ENCODE measurements at regions not wholly inside any gene's neighbourhood (a gene's known extent, or its start where the extent isn't known, plus 50 kb on each side); places are given as distances from the start of the nearest gene placed in this dataset.
A peak's percentile ranks its signal among the peaks of the same experiment; 100 is the strongest.

DNA sequence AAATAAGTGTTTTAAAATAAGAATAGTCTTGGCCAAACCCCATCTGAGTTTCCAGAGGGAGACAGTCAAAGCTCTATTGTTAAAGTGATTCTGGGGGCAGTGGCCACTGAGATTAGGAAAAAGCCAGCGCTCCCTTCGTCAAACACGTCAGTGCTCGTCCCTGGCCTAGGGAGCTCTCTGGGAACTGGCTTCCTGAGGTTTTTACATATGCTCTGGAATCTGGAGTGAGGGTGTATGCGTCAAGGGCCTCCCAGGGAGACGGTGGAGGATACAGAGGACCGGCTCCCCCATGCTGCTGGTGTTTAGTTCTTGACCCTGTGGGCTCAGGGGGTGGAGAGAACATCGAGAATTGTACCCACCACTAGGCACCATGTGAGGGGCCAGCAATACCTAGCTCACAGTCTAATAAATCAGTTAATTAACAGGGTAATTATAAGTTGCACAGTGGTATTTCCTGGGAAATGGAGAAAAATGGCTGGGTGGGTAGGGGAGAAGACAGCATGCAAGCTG is 87.0 kb downstream of the SLC25A47 start:
- TF ChIP-seq ZNF274 (IDR thresholded peaks at IDR 0.05; ENCODE audit: low read depth, low read length) (no peak), SUZ12 (IDR thresholded peaks at IDR 0.05; ENCODE audit: extremely low read depth, insufficient read depth, insufficient read length) (no peak), YY1 (IDR thresholded peaks at IDR 0.05; ENCODE audit: insufficient read depth, insufficient read length) (no peak)
- no peaks in the 10 kb centered on the region for H3K9me3 ChIP-seq (ENCODE audit: insufficient read depth, low read length)
- H3K4me3 ChIP-seq (ENCODE audit: insufficient read length, low read depth), result no peak overlapping the region
- H3K9ac ChIP-seq (ENCODE audit: insufficient read length, low read depth), result peak overlapping the region; percentile 21
- DNase-seq (ENCODE audit: low read depth, low spot score), result peak; percentile 56
- H3K4me1 ChIP-seq (ENCODE audit: insufficient read depth, insufficient read length), result peaks cover 7% of the 10 kb centered on the region
- no peaks in the 10 kb centered on the region for H3K27me3 ChIP-seq (ENCODE audit: insufficient read depth, insufficient read length)
- no peaks in the 10 kb centered on the region for H3K36me3 ChIP-seq (ENCODE audit: insufficient read depth, insufficient read length, low read length)

DNA sequence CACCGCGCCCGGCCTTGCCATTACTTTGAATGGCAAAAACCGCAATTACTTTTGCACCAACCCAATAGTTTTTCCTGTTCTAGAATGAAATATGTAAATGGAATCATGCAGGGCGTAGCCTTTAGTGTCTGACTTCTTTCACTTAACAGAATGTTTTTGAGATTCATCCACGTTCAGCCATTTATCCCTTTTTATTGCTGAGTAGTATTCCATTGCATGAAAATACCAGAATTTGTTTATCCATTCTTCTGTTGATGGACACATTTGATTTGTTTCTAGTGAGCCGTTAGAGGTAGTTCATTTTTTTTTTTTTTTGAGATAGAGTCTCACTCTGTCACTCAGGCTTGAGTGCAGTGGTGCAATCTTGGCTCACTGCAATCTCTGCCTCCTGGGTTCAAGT is 90.6 kb downstream of the SLC25A47 start:
- Histone ChIP-seq H3K4me1 (ENCODE audit: insufficient read depth, insufficient read length) (peaks cover 12% of the 10 kb centered on the region), H3K9me3 (ENCODE audit: insufficient read depth, low read length) (no peaks in the 10 kb centered on the region), H3K27me3 (ENCODE audit: insufficient read depth, insufficient read length) (no peaks in the 10 kb centered on the region), H3K9ac (ENCODE audit: insufficient read length, low read depth) (no peak overlapping the region), H3K36me3 (ENCODE audit: insufficient read depth, insufficient read length, low read length) (no peaks in the 10 kb centered on the region), H3K4me3 (ENCODE audit: insufficient read length, low read depth) (no peak overlapping the region)
- no peak for TF ChIP-seq SUZ12 (IDR thresholded peaks at IDR 0.05; ENCODE audit: extremely low read depth, insufficient read depth, insufficient read length)
- TF ChIP-seq ZNF274 (IDR thresholded peaks at IDR 0.05; ENCODE audit: low read depth, low read length), result no peak
- no peak for TF ChIP-seq YY1 (IDR thresholded peaks at IDR 0.05; ENCODE audit: insufficient read depth, insufficient read length)
- DNase-seq (ENCODE audit: low read depth, low spot score), result no peak

DNA sequence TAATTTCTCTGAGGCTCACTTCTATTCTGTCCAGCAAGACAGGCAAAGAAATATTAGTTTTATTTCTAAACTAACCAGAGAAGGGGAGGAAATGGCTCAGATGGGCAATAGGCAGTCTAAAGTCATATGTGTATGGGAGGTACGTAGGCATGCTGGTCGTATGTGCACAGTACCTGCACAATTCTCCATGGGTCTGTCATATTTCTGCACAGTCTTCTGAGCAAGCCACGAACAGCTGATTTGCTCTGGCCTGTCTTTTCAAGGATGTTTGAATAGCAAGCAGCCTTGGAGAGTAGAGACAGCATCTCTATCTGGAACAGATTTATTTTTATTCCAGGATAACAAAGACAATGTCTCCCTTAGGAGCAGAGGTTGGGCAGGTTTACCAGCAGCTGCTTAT is 92.1 kb downstream of the SLC25A47 start:
- Histone ChIP-seq H3K9me3 (ENCODE audit: insufficient read depth, low read length) (no peaks in the 10 kb centered on the region), H3K9ac (ENCODE audit: insufficient read length, low read depth) (no peak overlapping the region), H3K4me3 (ENCODE audit: insufficient read length, low read depth) (no peak overlapping the region), H3K36me3 (ENCODE audit: insufficient read depth, insufficient read length, low read length) (no peaks in the 10 kb centered on the region), H3K4me1 (ENCODE audit: insufficient read depth, insufficient read length) (peaks cover 11% of the 10 kb centered on the region), H3K27me3 (ENCODE audit: insufficient read depth, insufficient read length) (no peaks in the 10 kb centered on the region)
- DNase-seq (ENCODE audit: low read depth, low spot score), result no peak
- TF ChIP-seq SUZ12 (IDR thresholded peaks at IDR 0.05; ENCODE audit: extremely low read depth, insufficient read depth, insufficient read length) (no peak), YY1 (IDR thresholded peaks at IDR 0.05; ENCODE audit: insufficient read depth, insufficient read length) (no peak), ZNF274 (IDR thresholded peaks at IDR 0.05; ENCODE audit: low read depth, low read length) (no peak)

GRCh38 chr14:100416081-100416680 is 93.0 kb downstream of the SLC25A47 start:
- Histone ChIP-seq H3K36me3 (ENCODE audit: insufficient read depth, insufficient read length, low read length) (no peaks in the 10 kb centered on the region), H3K4me1 (ENCODE audit: insufficient read depth, insufficient read length) (peaks cover 8% of the 10 kb centered on the region), H3K9me3 (ENCODE audit: insufficient read depth, low read length) (no peaks in the 10 kb centered on the region), H3K9ac (ENCODE audit: insufficient read length, low read depth) (no peak overlapping the region), H3K4me3 (ENCODE audit: insufficient read length, low read depth) (no peak overlapping the region), H3K27me3 (ENCODE audit: insufficient read depth, insufficient read length) (no peaks in the 10 kb centered on the region)
- no peak for DNase-seq (ENCODE audit: low read depth, low spot score)
- TF ChIP-seq ZNF274 (IDR thresholded peaks at IDR 0.05; ENCODE audit: low read depth, low read length) (no peak), SUZ12 (IDR thresholded peaks at IDR 0.05; ENCODE audit: extremely low read depth, insufficient read depth, insufficient read length) (no peak), YY1 (IDR thresholded peaks at IDR 0.05; ENCODE audit: insufficient read depth, insufficient read length) (no peak)

GRCh38 chr14:100416921-100417860 is 94.1 kb downstream of the SLC25A47 start:
- H3K36me3 ChIP-seq (ENCODE audit: insufficient read depth, insufficient read length, low read length), result no peaks in the 10 kb centered on the region
- H3K27me3 ChIP-seq (ENCODE audit: insufficient read depth, insufficient read length), result no peaks in the 10 kb centered on the region
- DNase-seq (ENCODE audit: low read depth, low spot score), result peak; percentile 46
- no peak overlapping the region for H3K4me3 ChIP-seq (ENCODE audit: insufficient read length, low read depth)
- peak overlapping the region; percentile 36 for H3K9ac ChIP-seq (ENCODE audit: insufficient read length, low read depth)
- H3K4me1 ChIP-seq (ENCODE audit: insufficient read depth, insufficient read length), result peaks cover 8% of the 10 kb centered on the region
- H3K9me3 ChIP-seq (ENCODE audit: insufficient read depth, low read length), result no peaks in the 10 kb centered on the region
- TF ChIP-seq ZNF274 (IDR thresholded peaks at IDR 0.05; ENCODE audit: low read depth, low read length) (no peak), SUZ12 (IDR thresholded peaks at IDR 0.05; ENCODE audit: extremely low read depth, insufficient read depth, insufficient read length) (no peak), YY1 (IDR thresholded peaks at IDR 0.05; ENCODE audit: insufficient read depth, insufficient read length) (no peak)

DNA sequence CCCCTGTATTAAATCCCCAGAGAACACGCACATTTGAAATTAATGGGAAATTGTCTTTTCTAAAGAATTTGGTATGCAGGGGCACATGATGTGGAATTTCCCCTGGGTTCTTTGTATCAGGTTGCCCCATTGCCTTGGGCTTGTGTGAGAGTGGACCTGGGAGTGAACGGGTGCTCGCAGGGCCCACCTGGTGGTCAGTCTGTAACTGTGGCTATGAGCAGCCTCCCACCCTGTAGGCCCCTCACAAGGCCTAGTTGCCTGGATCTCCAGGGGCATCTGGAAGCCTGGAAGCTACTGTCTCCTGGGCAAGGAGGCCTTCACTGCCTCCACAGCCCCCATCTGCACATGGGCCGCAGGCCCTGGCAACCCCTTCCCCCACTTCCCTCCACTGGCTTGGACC is 96.7 kb downstream of the SLC25A47 start:
- no peaks in the 10 kb centered on the region for H3K27me3 ChIP-seq (ENCODE audit: insufficient read depth, insufficient read length)
- no peak for TF ChIP-seq SUZ12 (IDR thresholded peaks at IDR 0.05; ENCODE audit: extremely low read depth, insufficient read depth, insufficient read length)
- TF ChIP-seq ZNF274 (IDR thresholded peaks at IDR 0.05; ENCODE audit: low read depth, low read length), result no peak
- no peak for TF ChIP-seq YY1 (IDR thresholded peaks at IDR 0.05; ENCODE audit: insufficient read depth, insufficient read length)
- peaks cover 8% of the 10 kb centered on the region for H3K4me1 ChIP-seq (ENCODE audit: insufficient read depth, insufficient read length)
- no peak overlapping the region for H3K4me3 ChIP-seq (ENCODE audit: insufficient read length, low read depth)
- DNase-seq (ENCODE audit: low read depth, low spot score), result no peak
- no peaks in the 10 kb centered on the region for H3K9me3 ChIP-seq (ENCODE audit: insufficient read depth, low read length)
- H3K36me3 ChIP-seq (ENCODE audit: insufficient read depth, insufficient read length, low read length), result no peaks in the 10 kb centered on the region
- no peak overlapping the region for H3K9ac ChIP-seq (ENCODE audit: insufficient read length, low read depth)

Measured in NT2/D1 (cell line).